ENCODE measurements at regions not wholly inside any gene's neighbourhood (a gene's known extent, or its start where the extent isn't known, plus 50 kb on each side); places are given as distances from the start of the nearest gene placed in this dataset.

GRCh38 chr16:66043326-66043725 is 323.2 kb upstream of the CDH5 start:
- TF ChIP-seq, protein P1, sequence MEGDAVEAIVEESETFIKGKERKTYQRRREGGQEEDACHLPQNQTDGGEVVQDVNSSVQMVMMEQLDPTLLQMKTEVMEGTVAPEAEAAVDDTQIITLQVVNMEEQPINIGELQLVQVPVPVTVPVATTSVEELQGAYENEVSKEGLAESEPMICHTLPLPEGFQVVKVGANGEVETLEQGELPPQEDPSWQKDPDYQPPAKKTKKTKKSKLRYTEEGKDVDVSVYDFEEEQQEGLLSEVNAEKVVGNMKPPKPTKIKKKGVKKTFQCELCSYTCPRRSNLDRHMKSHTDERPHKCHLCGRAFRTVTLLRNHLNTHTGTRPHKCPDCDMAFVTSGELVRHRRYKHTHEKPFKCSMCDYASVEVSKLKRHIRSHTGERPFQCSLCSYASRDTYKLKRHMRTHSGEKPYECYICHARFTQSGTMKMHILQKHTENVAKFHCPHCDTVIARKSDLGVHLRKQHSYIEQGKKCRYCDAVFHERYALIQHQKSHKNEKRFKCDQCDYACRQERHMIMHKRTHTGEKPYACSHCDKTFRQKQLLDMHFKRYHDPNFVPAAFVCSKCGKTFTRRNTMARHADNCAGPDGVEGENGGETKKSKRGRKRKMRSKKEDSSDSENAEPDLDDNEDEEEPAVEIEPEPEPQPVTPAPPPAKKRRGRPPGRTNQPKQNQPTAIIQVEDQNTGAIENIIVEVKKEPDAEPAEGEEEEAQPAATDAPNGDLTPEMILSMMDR (IDR thresholded peaks at IDR 0.05; ENCODE audit: insufficient read depth, low read depth, low read length) = no peak
- TF ChIP-seq EZH2 (IDR thresholded peaks at IDR 0.05; ENCODE audit: insufficient read depth, low read length) = no peak
